ENCODE measurements at regions not wholly inside any gene's neighbourhood (a gene's known extent, or its start where the extent isn't known, plus 50 kb on each side); places are given as distances from the start of the nearest gene placed in this dataset.

DNA sequence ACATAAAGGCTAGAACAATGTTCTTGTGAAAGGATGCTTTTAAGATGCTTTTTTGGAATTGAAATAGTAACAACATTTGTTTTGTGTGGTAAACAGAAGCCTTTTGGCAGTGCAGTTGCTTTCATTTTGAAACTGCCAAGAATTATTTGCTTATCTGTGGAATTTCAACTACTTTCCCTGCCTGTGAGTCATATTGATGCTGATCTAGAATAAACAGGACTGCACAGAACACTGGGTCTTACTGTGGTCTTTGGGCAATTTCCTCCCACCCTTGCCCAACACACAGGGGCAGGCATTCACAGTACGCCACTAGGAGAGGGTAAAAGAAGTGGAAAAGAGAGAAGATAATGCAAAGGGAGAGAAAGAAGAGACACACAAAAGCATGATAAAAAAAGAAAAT is 483.7 kb downstream of the ELAVL2 start:
- TF ChIP-seq MXI1 (conservative IDR thresholded peaks at IDR 0.05; ENCODE audit: poor library complexity, severe bottlenecking) (no peak), EZH2 (IDR thresholded peaks at IDR 0.05; ENCODE audit: borderline replicate concordance, insufficient read depth, low read length, poor library complexity, severe bottlenecking) (no peak), TAF1 (IDR thresholded peaks at IDR 0.05; ENCODE audit: low read depth) (no peak)
- TF ChIP-seq, protein P1, sequence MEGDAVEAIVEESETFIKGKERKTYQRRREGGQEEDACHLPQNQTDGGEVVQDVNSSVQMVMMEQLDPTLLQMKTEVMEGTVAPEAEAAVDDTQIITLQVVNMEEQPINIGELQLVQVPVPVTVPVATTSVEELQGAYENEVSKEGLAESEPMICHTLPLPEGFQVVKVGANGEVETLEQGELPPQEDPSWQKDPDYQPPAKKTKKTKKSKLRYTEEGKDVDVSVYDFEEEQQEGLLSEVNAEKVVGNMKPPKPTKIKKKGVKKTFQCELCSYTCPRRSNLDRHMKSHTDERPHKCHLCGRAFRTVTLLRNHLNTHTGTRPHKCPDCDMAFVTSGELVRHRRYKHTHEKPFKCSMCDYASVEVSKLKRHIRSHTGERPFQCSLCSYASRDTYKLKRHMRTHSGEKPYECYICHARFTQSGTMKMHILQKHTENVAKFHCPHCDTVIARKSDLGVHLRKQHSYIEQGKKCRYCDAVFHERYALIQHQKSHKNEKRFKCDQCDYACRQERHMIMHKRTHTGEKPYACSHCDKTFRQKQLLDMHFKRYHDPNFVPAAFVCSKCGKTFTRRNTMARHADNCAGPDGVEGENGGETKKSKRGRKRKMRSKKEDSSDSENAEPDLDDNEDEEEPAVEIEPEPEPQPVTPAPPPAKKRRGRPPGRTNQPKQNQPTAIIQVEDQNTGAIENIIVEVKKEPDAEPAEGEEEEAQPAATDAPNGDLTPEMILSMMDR (IDR thresholded peaks at IDR 0.05; ENCODE audit: poor library complexity, severe bottlenecking) = no peak
